ENCODE measurements at regions not wholly inside any gene's neighbourhood (a gene's known extent, or its start where the extent isn't known, plus 50 kb on each side); places are given as distances from the start of the nearest gene placed in this dataset.

GRCh38 chr5:90285581-90285980 lies 124.0 kb downstream of the CETN3 start:
- DNase-seq (ENCODE audit: low read depth) = no peak
- TF ChIP-seq CTCF (conservative IDR thresholded peaks at IDR 0.05; ENCODE audit: low read depth, low read length) = no peak
- H3K4me3 ChIP-seq (ENCODE audit: low read length) = no peak overlapping the region

DNA sequence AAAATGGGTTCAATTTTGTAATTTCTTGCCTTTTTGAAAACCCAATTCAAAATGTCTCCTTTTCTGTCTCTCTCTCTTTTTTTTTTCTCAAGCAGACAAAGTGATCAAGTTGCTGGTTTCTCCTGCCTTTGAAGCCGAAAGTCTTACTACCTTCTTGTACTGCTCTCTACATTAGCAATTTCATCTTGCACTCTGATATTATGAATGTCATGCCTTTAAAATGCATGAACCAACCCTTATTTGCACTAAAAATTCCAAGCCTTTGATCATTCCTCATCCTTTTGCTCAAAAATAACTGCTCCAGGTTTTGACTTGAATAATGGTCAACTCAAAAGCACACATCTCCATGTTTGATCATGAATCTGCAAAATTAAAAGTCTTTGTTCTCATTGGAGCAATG lies 125.2 kb downstream of the CETN3 start:
- no peak overlapping the region for H3K4me3 ChIP-seq (ENCODE audit: low read length)
- DNase-seq (ENCODE audit: low read depth) = no peak
- no peak for TF ChIP-seq CTCF (conservative IDR thresholded peaks at IDR 0.05; ENCODE audit: low read depth, low read length)

GRCh38 chr5:90279091-90279490 lies 130.5 kb downstream of the CETN3 start:
- DNase-seq (ENCODE audit: low read depth) = no peak
- H3K4me3 ChIP-seq (ENCODE audit: low read length) = no peak overlapping the region
- TF ChIP-seq CTCF (conservative IDR thresholded peaks at IDR 0.05; ENCODE audit: low read depth, low read length) = no peak

DNA sequence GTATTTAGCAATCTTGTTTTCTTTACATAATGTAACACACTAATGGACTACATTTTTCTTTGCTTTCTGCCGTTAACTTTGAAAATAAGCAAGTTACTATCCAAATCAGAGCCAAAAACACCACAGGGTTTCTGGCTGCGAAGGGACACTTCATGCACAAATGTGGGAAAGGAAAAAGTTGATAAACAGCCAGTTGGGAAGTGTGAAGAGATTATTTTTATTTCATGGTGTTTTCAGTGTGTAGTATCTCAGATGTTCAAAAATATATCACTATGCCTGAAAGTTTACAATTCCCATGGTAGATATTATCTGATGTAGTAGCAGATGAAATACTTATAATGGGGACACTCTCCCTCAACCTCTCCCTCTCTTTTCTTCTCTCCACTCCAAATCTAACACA lies 135.3 kb downstream of the CETN3 start:
- DNase-seq (ENCODE audit: low read depth) = no peak
- no peak for TF ChIP-seq CTCF (conservative IDR thresholded peaks at IDR 0.05; ENCODE audit: low read depth, low read length)
- no peak overlapping the region for H3K4me3 ChIP-seq (ENCODE audit: low read length)

DNA sequence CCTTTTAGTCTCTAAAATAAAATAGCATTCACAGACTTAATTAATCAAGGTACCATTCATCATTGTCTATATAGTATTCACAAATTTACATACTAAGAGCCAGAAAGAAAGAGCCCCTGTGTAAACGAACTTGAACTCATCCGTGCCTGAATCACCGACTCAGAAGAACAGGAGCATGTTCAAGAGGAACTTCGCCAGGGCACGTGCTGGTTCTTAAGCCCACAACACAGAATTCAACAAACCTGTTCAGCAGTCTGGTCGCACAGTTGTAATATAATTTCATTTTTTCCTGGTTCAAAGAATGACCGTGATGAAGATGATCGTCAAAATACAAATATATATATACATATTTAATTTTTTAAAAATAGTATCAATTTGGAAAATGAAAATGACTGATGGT lies 141.9 kb downstream of the CETN3 start:
- no peak overlapping the region for H3K4me3 ChIP-seq (ENCODE audit: low read length)
- no peak for TF ChIP-seq CTCF (conservative IDR thresholded peaks at IDR 0.05; ENCODE audit: low read depth, low read length)
- no peak for DNase-seq (ENCODE audit: low read depth)

DNA sequence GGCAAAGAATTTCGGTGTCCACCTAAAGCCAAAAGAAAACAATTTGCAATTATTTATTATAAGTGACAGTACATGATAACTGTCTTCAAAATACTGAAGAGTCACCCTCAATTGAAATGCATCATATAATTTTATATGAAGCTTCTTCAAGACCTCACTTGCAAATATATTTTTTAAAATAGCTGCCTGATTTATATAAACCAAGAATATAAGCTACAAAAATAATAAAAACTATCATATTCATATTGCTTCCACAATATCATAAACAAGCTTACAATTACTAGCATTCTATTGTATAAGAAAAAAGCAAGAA lies 144.1 kb downstream of the CETN3 start:
- TF ChIP-seq CTCF (conservative IDR thresholded peaks at IDR 0.05; ENCODE audit: low read depth, low read length) = no peak
- H3K4me3 ChIP-seq (ENCODE audit: low read length) = no peak overlapping the region
- no peak for DNase-seq (ENCODE audit: low read depth)

DNA sequence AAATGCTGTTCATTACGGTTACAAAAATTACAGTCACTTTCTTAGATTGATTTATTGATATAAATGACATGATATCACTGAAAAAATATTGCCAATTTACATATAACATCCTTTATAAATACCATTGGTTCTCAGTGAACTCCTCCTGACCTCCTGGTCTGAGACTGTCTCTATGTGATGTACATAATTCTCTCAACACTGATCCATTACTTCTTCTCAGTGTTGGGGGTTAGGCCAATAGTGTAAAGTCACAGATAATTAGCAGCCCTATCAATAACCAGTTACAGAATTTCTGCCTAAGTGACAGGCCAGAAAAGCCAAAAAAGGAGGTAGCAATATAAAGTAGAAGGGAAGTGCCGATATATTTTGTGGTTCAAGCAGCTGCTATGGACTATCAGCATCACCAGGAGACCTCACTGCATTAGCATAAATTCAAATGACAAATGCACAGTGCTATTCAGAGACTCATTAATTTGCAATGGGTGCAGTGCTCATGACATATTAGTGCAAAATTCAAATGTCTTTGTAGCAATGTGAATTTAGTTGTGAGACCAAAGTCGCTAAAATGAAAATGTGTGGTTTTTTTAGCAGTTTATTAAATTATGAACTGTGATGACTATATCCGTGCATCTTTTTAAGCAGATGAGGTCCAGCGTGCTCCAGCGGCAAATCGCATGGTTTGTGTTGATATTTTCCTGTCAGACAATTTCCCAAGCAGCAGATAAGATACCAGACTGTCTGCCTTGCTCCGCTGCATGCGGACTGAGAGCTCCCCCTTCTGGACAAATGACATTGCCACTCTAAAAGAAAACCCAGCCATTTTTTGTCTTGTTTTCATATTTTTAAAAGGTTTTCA lies 144.6 kb downstream of the CETN3 start:
- DNase-seq (ENCODE audit: low read depth) = peak; percentile 7
- H3K4me3 ChIP-seq (ENCODE audit: low read length) = no peak overlapping the region
- TF ChIP-seq CTCF (conservative IDR thresholded peaks at IDR 0.05; ENCODE audit: low read depth, low read length) = peak; percentile 96

Data from retinal pigment epithelial cell (primary cell).